HepG2 (cell line): ENCODE measurements at regions not wholly inside any gene's neighbourhood (a gene's known extent, or its start where the extent isn't known, plus 50 kb on each side); places are given as distances from the start of the nearest gene placed in this dataset.

Experiments used
- BHLHE40 ChIP-seq: IDR thresholded peaks from 2 replicates; pipeline ENCODE4 v1.6.1; 2011; ENCODE audit warnings: low read length, improper control_type of control experiment
- CEBPB ChIP-seq: IDR thresholded peaks from 2 replicates; pipeline ENCODE4 v1.6.1; 2011; ENCODE audit warnings: low read depth, low read length, improper control_type of control experiment, borderline replicate concordance
- CTCF ChIP-seq: sonication (generic); formaldehyde crosslinking; IDR thresholded peaks from 2 replicates; pipeline ENCODE4 v1.5.0; 2020; ENCODE audit warnings: mild to moderate bottlenecking, missing genetic modification reagents, moderate library complexity
- GABPA ChIP-seq, 2 experiments: IDR thresholded peaks; 2 replicates each; pipeline ENCODE4 v1.6.1; 2011 to 2016; ENCODE audit warnings: low read depth in 2 of 2, low read length in 1 of 2, missing biosample characterization in 1 of 2, missing genetic modification characterization in 1 of 2
- HCFC1 ChIP-seq: fragments of 150-350 bp; IDR thresholded peaks from 2 replicates; pipeline ENCODE4 v1.6.1; 2014; ENCODE audit warnings: low read depth, low read length
- KDM2A ChIP-seq: sonication (generic); formaldehyde crosslinking; IDR thresholded peaks from 2 replicates; pipeline ENCODE4 v1.4.0; 2020; ENCODE audit warnings: low read depth, missing genetic modification reagents, borderline replicate concordance
- MAX ChIP-seq: IDR thresholded peaks from 2 replicates; pipeline ENCODE4 v1.6.1; 2012; ENCODE audit warnings: inconsistent platforms
- NFAT5 ChIP-seq: sonication (generic); formaldehyde crosslinking; IDR thresholded peaks from 2 replicates; pipeline ENCODE4 v1.4.0; 2020; ENCODE audit warnings: missing genetic modification reagents
- NKX3-1 ChIP-seq: sonication (generic); formaldehyde crosslinking; IDR thresholded peaks from 2 replicates; pipeline ENCODE4 v1.5.0; 2020; ENCODE audit warnings: missing genetic modification reagents
- POLR2A ChIP-seq, 2 experiments: IDR thresholded peaks; 2 replicates each; pipeline ENCODE4 v1.6.1; 2011; ENCODE audit warnings: low read depth in 2 of 2, low read length in 2 of 2, mild to moderate bottlenecking in 1 of 2, moderate library complexity in 1 of 2; ENCODE audit not compliant: insufficient read depth in 1 of 2
- ZBTB44 ChIP-seq: sonication (generic); formaldehyde crosslinking; IDR thresholded peaks from 2 replicates; pipeline ENCODE4 v1.4.0; 2020; ENCODE audit warnings: missing genetic modification reagents
- ZEB1 ChIP-seq: IDR thresholded peaks from 2 replicates; pipeline ENCODE4 v1.6.1; 2012; ENCODE audit warnings: mild to moderate bottlenecking, low read depth, inconsistent platforms; ENCODE audit not compliant: insufficient replicate concordance

- TF ChIP-seq CTCF (CRISPR knock-in tag) (no peak), GABPA (IDR thresholded peaks at IDR 0.05; ENCODE audit: low read depth, low read length) (no peak), GABPA (CRISPR knock-in tag; IDR thresholded peaks at IDR 0.05; ENCODE audit: low read depth) (no peak), KDM2A (no peak), ZBTB44 (CRISPR knock-in tag) (no peak), POLR2A (IDR thresholded peaks at IDR 0.05; ENCODE audit: insufficient read depth in 1 of 2, low read depth in 2 of 2, low read length in 2 of 2) (no peak), ZEB1 (no peak), HCFC1 (no peak), BHLHE40 (no peak), NFAT5 (no peak), NKX3-1 (no peak), CEBPB (no peak), MAX (no peak)
Measured at GRCh38 chr1:69313118-69313517, 254.6 kb upstream of the LRRC7 start.
